Activated T-cell treated with anti-CD3 and anti-CD28 coated beads for 48 hours (primary cell): ENCODE measurements at regions not wholly inside any gene's neighbourhood (a gene's known extent, or its start where the extent isn't known, plus 50 kb on each side); places are given as distances from the start of the nearest gene placed in this dataset.
A peak's percentile ranks its signal among the peaks of the same experiment; 100 is the strongest.

Experiments used
- DNase-seq: peaks from one replicate; pipeline ENCODE4 v3.0.0-alpha.2; 2020; ENCODE audit warnings: low read depth

- DNase-seq = no peak
These were observed 69.5 kb upstream of the IL6 start for GRCh38 chr7:22657479-22657878.

DNA sequence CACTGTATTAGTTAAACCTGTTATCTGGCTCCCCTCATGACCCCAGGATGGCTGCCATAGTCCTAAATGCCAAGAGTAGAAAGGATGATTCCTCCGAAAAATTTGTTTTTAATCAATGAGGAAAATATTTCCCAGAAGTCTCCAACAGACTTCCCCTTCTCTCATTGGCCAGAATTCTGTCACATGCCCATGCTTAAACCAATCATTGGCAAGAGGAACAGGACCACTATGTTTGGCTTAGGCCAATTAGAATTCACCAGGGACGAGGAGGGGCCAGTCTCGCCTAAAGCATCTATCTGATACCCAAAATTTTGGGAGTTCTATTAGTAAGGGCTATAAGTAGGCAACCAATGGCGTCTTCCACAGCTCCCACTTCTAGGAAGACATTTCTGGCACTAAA, 71.2 kb upstream of the IL6 start:
- no peak for DNase-seq

GRCh38 chr7:22654831-22655230, 72.2 kb upstream of the IL6 start:
- no peak for DNase-seq

- no peak for DNase-seq
These were observed 73.0 kb upstream of the IL6 start for GRCh38 chr7:22653951-22654350.

DNA sequence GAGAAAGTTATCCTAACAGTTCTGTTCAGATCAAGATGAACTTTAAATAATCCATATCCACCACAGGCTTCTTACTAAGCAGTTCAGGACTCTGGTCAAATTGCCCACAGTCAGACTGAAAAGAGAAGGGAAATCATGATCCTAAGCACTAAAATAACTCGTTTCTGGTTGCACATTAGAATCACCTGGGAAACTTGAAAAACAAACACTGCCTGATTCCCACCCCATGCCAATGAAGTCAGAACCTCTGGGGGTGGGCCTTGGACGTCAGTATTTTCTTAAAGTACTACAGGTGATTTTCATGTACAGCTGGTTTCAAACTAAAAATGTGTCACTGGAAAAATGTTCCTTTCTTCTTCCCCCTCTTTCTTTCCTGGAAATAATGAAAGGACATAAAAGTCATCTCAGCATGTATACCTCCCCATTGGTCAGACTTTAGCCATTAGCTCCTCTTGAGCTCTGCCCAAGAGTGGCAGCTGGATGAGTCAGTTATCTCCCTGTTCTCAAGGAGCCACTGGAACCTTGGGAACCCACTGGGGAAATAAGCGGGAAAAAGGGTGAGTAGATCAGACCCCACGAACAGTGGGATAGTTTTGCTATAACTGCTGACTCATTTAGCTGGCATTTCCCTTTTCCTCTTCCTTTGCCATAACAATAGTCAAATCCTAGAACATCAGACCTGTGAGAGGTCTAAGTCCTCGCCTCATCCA, 75.3 kb upstream of the IL6 start:
- no peak for DNase-seq

DNA sequence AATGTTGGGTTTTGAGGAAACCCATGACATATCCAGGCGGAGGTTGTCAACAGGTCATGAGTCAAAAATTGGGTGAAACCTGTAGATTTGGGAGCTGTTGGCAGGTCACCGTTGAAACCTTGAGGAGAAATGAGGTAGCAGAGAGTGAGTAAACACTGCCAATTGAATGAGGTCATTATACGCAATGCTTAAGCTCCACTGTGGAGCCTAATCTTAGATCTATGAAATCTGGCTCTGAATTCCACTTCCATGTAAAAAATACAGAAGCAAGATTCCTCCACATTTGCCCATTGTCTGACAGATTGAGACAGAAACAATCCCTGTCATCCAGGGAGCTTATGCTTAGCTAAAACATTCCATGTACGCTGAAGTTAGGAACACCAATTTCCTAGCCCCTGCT, 76.0 kb upstream of the IL6 start:
- DNase-seq = no peak

DNA sequence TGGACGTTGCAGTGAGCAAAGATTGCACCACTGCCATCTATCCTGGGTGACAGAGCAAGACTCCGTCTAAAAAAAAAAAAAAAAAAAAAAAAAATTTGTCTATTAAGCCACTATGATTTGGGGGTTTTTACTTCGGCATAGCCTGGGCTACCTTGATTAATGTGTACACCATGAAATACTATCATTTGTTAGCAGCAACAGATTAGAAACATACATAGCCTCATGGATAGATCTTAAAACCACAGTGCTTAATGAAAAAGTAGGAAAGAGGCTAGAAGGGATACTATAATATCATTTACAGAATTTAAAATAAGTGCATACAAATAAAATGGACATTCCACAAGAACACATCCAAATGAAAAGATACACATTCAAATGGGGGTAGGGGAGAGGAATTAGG, 77.3 kb upstream of the IL6 start:
- DNase-seq = no peak

DNA sequence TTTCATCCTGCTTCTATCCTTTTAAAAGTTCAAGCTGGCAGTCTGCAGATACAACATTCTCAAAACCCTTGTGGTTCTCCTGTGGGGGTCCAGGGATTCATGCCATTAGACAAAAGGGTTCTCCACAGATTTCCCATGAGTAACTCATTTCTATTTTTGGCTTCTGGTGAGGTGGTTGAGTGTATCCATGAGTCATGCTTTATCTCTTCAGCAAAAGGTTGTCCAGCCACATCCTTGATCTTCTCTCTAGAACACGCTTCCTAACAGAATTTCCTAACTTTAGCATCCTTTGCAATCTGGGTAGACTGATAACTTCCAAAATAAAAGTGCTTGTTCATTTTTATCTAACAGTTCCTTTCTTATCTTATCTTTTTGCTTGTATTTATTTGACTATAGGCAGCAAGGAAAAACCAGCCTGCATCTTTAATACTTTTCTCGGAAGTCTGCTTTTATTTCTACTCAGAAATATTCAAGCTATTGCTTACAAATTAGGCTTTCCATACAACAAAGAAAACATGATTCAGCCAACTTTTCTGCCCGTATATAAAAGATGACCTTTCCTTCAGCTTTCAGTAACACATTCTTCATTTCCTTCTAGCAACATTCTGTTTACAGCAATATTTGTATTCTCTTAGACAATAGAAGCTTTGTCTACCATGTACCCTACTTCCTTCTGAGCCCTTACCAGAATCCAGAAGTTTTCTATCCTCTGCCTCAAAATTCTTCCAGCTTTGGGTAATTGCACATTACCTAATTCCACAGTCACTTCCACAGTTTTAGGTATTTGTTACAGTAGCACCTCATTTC, 79.3 kb upstream of the IL6 start:
- DNase-seq = no peak

DNA sequence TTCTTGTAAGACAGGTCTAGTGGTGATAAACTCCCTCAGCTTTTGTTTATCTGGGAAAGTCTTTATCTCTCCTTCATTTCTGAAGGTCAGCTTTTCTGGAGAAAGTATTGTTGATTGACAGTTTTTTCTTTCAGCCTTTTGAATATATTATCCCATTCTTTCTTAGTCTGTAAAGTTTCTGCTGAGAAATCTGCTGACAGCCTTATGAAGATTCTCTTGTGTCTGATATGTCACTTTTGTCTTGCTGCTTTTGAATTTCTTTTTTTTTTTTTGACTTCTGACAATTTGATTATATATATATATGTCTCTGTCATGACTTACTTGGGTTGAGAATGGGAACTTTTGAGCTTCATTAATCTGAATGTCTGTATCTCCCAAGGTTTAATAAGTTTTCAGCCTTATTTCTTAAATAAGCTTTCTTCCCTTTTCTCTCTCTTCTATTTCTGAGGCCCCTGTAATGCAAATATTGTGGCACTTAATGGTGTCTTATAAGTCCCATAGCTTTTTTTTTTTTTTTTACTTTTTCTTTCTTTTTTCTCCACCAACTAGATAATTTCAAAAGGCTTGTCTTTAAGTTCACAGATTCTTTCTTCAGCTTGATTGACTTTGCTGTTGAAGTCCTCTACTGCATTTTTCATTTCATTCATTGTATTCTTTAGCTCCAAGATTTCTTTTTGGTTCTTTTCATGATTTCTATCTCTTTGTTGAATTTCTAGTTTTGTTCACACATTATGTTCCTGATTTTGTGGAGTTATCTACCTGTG, 81.4 kb upstream of the IL6 start:
- DNase-seq = no peak

- no peak for DNase-seq
These were observed 84.5 kb upstream of the IL6 start for GRCh38 chr7:22642454-22642853.

DNA sequence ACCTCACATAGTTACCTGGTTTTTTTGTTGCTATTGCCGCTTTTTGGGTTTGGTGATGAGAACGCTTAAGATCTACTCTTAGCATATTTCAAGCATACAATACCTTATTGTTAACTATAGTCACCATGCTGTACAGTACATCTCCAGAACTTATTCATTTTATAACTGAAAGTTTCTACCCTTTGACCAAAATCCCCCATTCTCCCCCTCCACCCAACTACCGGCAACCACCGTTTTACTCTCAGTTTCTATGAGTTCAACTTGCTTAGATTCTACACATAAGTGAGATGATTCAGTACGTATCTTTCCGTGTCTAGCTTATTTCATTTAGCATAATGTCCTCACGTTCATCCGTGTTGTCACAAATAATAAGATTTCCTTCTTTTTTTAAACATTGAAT, 86.7 kb upstream of the IL6 start:
- DNase-seq = peak; percentile 14

GRCh38 chr7:22639396-22639795, 87.6 kb upstream of the IL6 start:
- DNase-seq = no peak

- DNase-seq = no peak
These were observed 91.7 kb upstream of the IL6 start for GRCh38 chr7:22635349-22635748.

DNA sequence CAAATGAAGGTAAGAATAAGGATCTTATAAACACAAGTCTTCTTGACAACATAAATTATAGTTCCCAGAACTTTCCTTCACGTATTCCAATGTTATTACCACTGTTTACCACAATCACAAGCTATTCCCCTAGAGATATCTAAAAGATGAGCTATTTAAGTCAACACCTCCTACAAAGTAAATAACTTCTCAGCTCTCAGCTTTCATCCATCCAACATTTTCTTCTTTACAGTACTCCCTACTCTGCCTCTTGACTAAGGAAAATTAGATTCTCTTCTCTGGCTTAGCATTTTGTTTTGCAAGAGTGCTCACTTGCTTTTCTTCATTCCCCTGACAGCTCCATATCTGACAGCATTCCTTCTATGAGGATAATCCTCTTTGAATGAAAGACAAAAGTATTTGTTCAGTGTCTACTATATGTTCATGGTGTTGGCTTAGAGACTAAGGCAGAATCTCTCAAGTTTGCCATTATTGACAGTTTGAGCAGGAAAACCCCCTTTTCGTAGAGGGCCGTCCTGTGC, 93.0 kb upstream of the IL6 start:
- DNase-seq = no peak

DNA sequence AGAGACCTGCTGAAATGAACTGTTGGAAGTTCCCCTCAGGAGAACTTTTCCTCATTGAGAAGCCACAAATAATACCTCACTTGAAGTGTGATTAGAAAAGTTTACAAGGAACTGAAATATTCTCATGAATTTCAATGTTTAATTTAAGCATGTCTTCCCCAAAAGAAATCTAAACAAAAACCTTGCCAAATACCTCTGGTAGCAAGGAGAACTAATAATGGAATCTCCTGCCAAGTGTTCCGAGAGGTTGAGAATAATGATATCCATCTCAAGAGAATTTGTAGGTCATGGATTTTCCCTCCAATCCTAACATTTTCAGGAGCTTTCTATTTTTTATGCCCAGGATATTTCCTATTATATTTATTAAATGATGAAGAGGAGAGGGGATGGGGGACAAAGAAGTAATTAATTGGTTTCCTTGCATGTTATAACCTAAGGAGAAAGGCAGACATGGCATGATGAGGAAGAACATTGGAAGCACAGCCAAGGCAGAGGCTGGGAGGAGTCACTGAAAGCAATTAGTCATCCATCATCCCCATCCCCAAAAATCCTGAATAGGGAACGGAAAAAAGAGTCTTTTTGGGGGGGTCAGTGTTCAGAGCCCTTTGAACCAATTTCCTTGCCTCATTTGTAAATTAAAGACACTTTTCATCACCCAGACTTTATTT, 93.6 kb upstream of the IL6 start:
- no peak for DNase-seq

DNA sequence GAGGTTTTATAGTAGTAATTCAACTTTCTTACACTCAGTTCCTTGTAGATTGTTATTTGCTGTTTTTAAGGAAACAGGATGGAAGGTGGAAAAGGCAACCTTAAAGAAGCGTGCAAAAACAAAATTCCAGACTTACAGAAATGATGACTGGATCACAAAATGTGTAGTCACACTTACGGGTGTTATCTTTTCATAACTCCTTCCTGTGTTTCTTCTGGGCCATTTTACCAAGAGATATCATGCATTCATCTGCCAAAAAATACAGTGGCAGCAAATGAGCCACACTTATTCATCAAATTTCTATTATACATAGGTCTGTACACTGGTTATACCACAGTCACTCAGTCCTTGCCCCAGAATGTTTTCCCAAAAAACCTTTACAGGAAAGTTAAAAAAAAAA, 94.3 kb upstream of the IL6 start:
- no peak for DNase-seq

GRCh38 chr7:22631730-22632129, 95.3 kb upstream of the IL6 start:
- no peak for DNase-seq

- no peak for DNase-seq
These were observed 96.9 kb upstream of the IL6 start for GRCh38 chr7:22630069-22630468.

GRCh38 chr7:22629056-22629455, 97.9 kb upstream of the IL6 start:
- DNase-seq = no peak

GRCh38 chr7:22628112-22628511, 98.9 kb upstream of the IL6 start:
- DNase-seq = no peak

GRCh38 chr7:22627136-22627535, 99.9 kb upstream of the IL6 start:
- no peak for DNase-seq

DNA sequence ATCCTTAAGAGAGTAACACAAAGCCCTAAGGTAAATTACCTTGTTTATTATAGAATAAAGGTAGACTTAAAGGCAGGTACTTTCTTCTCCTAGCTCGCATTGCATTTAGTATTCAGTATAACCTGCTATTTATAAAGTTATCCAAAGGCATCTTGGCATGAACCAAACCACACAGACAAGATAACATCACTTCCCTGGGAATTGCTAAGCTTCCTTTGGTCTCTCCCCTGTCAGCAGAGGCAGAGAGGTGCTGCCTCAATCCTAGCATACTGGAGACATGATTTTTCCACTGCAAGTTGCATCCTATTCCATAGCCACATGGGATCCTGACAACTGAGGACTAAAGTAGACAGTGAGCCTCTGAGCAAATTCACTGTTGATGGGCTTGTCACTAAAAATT, 101.7 kb upstream of the IL6 start:
- no peak for DNase-seq
